ENCODE measurements at regions not wholly inside any gene's neighbourhood (a gene's known extent, or its start where the extent isn't known, plus 50 kb on each side); places are given as distances from the start of the nearest gene placed in this dataset.
"Not testable (repeated sequence)": the region's sequence is repeated elsewhere in the genome, so short reads cannot be mapped to it uniquely, and the experiment has no call there.

DNA sequence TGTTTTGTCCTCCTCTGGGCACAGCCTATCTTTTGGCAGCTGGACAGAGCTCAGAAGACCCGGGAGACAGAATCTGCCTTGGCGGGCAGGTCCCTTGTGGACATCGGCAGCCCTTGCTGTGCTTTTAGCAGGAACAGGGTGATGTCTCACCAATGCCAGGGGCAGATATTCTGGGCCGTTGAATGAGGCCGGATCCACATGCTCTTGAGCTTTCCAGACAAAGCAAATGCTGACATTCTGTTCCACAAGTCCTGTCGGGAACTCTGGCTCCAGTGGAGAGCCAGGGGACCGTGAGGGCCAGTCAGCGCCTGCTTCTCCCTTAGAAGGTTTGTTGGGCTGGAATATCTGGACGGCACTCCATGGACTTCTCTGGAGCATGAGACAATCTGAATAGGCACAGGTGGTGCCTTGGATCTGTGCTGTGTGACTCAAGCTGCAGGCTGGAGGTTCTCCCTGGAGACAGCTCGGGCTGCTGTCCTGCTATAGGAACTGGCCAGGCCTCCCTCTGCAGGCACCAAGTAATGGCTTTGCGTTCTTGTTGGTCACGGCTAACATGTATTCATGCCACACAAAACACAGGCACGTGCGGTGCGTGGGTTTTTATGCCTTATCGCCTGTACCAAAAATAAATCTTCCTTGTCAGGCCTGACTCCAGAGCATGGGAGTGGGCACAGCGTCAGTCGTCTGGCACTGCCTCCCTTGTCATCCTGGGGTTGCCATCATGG, 80.3 kb downstream of the GADD45G start:
- Histone ChIP-seq H3K4me3 (ENCODE audit: low read length) (no peak overlapping the region), H3K4me1 (ENCODE audit: control insufficient read depth, low read depth, low read length) (peaks cover 11% of the 10 kb centered on the region), H3K9ac (ENCODE audit: low read length) (no peak overlapping the region), H3K36me3 (ENCODE audit: control insufficient read depth, low read depth, low read length) (no peaks in the 10 kb centered on the region), H3K27me3 (ENCODE audit: control insufficient read depth, insufficient read depth, low read length) (no peaks in the 10 kb centered on the region), H3K27ac (ENCODE audit: low read length) (no peak overlapping the region), H3K9me3 (ENCODE audit: control insufficient read depth, low read depth, low read length) (no peaks in the 10 kb centered on the region)

DNA sequence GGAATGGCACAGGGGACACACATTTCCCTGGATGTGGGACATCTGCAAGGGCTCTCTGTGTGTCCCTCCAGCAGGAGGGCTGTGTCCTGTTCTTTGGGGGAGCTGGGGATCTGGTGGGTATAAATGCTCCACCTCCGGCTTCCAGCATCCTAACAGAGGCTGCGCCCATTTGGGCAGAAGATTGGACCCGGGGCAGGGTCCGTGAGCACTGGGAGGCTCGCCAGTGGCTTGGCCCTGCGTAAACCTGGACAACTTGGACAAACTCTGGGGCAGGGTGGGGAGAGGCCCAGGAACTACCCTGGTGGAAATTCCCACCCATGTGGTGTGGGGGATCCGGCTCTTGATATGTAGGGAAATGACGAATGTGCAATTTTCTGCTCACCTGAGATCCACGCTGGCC, 80.9 kb downstream of the GADD45G start:
- Histone ChIP-seq H3K9ac (ENCODE audit: low read length) (no peak overlapping the region), H3K27me3 (ENCODE audit: control insufficient read depth, insufficient read depth, low read length) (no peaks in the 10 kb centered on the region), H3K36me3 (ENCODE audit: control insufficient read depth, low read depth, low read length) (no peaks in the 10 kb centered on the region), H3K4me1 (ENCODE audit: control insufficient read depth, low read depth, low read length) (peaks cover 11% of the 10 kb centered on the region), H3K9me3 (ENCODE audit: control insufficient read depth, low read depth, low read length) (no peaks in the 10 kb centered on the region), H3K4me3 (ENCODE audit: low read length) (no peak overlapping the region), H3K27ac (ENCODE audit: low read length) (no peak overlapping the region)

DNA sequence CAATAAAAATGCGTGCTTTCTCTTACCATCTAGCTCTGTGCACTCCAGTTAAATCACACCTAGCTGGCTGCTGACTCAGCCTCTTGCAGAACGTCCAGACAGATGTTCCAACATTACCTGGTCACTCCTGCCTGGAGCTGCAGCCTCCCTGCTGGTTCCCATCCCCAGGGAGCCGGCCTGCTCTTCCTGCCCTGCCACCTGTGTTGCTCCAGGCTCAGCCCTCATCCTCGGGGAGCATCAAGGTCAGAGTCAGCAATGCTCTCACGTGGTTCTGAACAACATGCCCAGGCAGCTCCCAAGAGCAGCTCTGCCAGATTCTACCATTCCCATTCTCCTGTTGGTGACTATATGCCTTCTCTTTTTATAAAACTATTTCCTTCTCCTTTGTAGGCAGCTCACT, 81.3 kb downstream of the GADD45G start:
- H3K27ac ChIP-seq (ENCODE audit: low read length): no peak overlapping the region
- no peaks in the 10 kb centered on the region for H3K36me3 ChIP-seq (ENCODE audit: control insufficient read depth, low read depth, low read length)
- H3K4me3 ChIP-seq (ENCODE audit: low read length): no peak overlapping the region
- H3K27me3 ChIP-seq (ENCODE audit: control insufficient read depth, insufficient read depth, low read length): no peaks in the 10 kb centered on the region
- H3K9ac ChIP-seq (ENCODE audit: low read length): no peak overlapping the region
- no peaks in the 10 kb centered on the region for H3K9me3 ChIP-seq (ENCODE audit: control insufficient read depth, low read depth, low read length)
- peaks cover 11% of the 10 kb centered on the region for H3K4me1 ChIP-seq (ENCODE audit: control insufficient read depth, low read depth, low read length)

DNA sequence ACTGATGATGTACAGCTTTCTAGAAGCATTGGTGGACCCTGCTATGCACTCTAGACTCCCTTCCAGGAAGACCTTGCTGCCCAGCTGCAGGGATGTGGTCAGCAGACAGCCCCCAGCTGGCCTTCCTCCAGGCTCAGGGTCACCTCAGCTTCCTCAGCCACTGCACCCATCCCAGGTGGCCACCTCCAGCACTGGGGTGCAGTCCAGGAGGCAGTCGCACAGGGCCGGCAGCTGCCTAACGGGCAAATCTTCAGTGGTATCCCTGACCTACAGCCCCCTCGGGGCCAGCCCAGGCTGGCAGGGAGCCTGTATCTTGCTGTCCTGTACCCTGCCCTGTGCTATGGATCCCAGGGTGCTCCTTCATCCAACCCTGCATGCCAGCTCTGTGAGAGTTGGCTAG, 81.8 kb downstream of the GADD45G start:
- no peaks in the 10 kb centered on the region for H3K9me3 ChIP-seq (ENCODE audit: control insufficient read depth, low read depth, low read length)
- no peaks in the 10 kb centered on the region for H3K36me3 ChIP-seq (ENCODE audit: control insufficient read depth, low read depth, low read length)
- no peak overlapping the region for H3K9ac ChIP-seq (ENCODE audit: low read length)
- H3K4me1 ChIP-seq (ENCODE audit: control insufficient read depth, low read depth, low read length): peaks cover 11% of the 10 kb centered on the region
- no peaks in the 10 kb centered on the region for H3K27me3 ChIP-seq (ENCODE audit: control insufficient read depth, insufficient read depth, low read length)
- H3K4me3 ChIP-seq (ENCODE audit: low read length): no peak overlapping the region
- H3K27ac ChIP-seq (ENCODE audit: low read length): no peak overlapping the region

DNA sequence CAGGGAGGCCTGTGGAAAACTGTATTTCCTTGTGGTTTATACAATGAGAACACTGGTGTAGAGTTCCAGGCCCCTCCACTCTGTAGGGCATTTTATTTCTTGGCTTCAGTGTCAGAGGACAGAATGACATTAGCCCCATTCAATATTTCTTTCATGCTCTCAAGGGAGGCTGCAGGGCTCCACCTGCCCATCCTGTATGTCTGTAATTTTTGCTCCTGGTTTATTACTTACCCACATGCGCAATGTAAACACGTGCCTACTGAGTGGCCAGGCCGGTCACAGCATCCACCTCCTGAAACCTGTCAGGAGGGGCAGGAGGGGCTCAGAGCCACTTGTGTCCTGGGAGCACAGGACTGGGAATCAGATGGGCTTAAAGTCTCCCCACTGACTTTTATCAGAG, 82.4 kb downstream of the GADD45G start:
- H3K4me3 ChIP-seq (ENCODE audit: low read length): no peak overlapping the region
- no peaks in the 10 kb centered on the region for H3K36me3 ChIP-seq (ENCODE audit: control insufficient read depth, low read depth, low read length)
- no peak overlapping the region for H3K9ac ChIP-seq (ENCODE audit: low read length)
- no peaks in the 10 kb centered on the region for H3K9me3 ChIP-seq (ENCODE audit: control insufficient read depth, low read depth, low read length)
- no peaks in the 10 kb centered on the region for H3K27me3 ChIP-seq (ENCODE audit: control insufficient read depth, insufficient read depth, low read length)
- H3K27ac ChIP-seq (ENCODE audit: low read length): no peak overlapping the region
- peaks cover 11% of the 10 kb centered on the region for H3K4me1 ChIP-seq (ENCODE audit: control insufficient read depth, low read depth, low read length)

DNA sequence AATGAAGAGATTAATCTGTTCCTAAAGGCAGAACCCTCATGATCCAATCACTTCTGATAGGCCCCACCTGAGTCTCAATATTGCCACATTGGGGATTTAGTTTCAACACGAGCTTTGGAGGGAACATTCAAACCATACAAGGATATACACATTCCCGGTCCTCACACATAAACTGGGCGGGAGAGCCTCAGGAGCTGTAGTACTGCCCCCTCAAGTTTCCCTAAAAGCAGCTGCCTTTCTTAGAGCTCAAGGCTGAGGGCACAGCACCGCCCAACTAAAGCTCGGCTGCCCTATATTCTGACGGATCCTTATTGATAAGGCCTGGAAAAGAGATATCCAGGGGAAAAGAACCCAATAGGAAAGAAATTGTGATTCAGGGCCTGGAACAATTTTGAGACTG, 83.0 kb downstream of the GADD45G start:
- Histone ChIP-seq H3K36me3 (ENCODE audit: control insufficient read depth, low read depth, low read length) (no peaks in the 10 kb centered on the region), H3K9me3 (ENCODE audit: control insufficient read depth, low read depth, low read length) (no peaks in the 10 kb centered on the region), H3K27ac (ENCODE audit: low read length) (no peak overlapping the region), H3K27me3 (ENCODE audit: control insufficient read depth, insufficient read depth, low read length) (no peaks in the 10 kb centered on the region), H3K4me3 (ENCODE audit: low read length) (no peak overlapping the region), H3K4me1 (ENCODE audit: control insufficient read depth, low read depth, low read length) (peaks cover 11% of the 10 kb centered on the region), H3K9ac (ENCODE audit: low read length) (no peak overlapping the region)

DNA sequence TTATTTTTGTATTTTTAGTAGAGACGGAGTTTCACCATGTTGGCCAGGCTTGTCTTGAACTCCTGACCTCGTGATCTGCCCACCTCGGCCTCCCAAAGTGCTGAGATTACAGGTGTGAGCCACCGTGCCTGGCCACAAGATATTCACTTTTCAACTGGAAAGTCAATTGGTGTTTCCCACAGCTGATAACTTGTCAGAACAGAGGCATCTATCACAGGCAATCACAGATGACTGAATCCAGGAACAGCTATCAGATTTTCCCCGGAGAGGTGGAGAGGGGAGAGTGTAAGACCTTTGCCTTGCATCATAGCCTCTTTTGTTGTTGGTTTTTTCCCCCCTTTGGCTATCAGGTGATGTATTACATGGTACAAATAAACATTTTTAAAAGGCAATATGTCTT, 84.5 kb downstream of the GADD45G start:
- peaks cover 11% of the 10 kb centered on the region for H3K4me1 ChIP-seq (ENCODE audit: control insufficient read depth, low read depth, low read length)
- H3K9ac ChIP-seq (ENCODE audit: low read length); H3K36me3 ChIP-seq (ENCODE audit: control insufficient read depth, low read depth, low read length); H3K27me3 ChIP-seq (ENCODE audit: control insufficient read depth, insufficient read depth, low read length); H3K4me3 ChIP-seq (ENCODE audit: low read length); H3K27ac ChIP-seq (ENCODE audit: low read length); H3K9me3 ChIP-seq (ENCODE audit: control insufficient read depth, low read depth, low read length): not testable (repeated sequence)

DNA sequence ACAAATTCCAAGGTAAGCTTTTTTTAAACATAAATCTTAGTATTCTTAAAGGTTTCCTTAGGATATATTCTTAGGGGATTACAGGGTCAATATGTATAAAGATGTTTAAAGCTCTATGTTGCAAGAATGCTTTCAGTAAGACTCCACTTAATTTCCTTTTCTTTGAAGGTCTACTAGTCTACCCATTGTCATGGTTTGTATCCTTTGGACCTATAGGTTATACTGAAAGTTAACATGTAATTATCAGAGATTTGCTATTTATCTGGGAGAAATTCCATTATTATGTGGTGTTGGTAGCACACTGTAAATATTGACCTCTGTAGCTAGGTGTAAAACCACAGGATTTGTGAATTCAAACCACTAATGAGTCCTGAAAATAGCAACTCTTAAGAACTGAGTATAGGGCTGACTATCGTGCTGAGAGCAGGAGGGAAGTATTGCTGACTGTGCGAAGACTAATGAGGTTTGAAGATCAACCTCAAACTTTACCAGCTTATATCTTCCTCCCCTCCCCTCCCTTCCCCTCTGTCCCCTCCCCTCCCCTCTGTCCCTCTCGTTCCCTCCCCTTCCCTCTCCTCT, 85.6 kb downstream of the GADD45G start:
- H3K27ac ChIP-seq (ENCODE audit: low read length): no peak overlapping the region
- H3K9ac ChIP-seq (ENCODE audit: low read length): no peak overlapping the region
- H3K27me3 ChIP-seq (ENCODE audit: control insufficient read depth, insufficient read depth, low read length): no peaks in the 10 kb centered on the region
- no peak overlapping the region for H3K4me3 ChIP-seq (ENCODE audit: low read length)
- H3K36me3 ChIP-seq (ENCODE audit: control insufficient read depth, low read depth, low read length): no peaks in the 10 kb centered on the region
- peaks cover 22% of the 10 kb centered on the region for H3K4me1 ChIP-seq (ENCODE audit: control insufficient read depth, low read depth, low read length)
- H3K9me3 ChIP-seq (ENCODE audit: control insufficient read depth, low read depth, low read length): no peaks in the 10 kb centered on the region

DNA sequence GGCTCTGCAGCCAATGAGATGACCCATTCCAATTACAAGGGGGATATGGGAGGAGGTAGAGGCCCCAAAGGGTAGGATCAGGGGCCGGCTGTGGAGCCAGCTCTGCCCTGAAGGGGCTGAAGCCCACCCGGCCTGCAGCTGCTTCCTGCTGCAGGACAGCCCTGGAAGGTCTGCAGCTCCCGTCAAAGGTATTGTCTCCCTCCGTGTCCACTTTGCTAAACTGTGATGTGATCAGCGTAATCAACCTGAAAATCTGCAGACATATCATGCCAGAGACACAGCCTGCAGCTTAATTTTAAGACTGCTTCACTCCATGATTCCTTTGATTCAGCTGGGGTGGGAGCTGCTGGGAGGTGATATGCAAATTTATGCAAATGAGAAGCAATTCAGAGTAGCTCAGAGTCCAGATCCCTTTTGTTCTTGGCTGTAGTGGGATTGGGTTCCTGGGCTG, 90.7 kb downstream of the GADD45G start:
- no peaks in the 10 kb centered on the region for H3K27me3 ChIP-seq (ENCODE audit: control insufficient read depth, insufficient read depth, low read length)
- H3K4me1 ChIP-seq (ENCODE audit: control insufficient read depth, low read depth, low read length): peaks cover 27% of the 10 kb centered on the region
- no peaks in the 10 kb centered on the region for H3K9me3 ChIP-seq (ENCODE audit: control insufficient read depth, low read depth, low read length)
- no peaks in the 10 kb centered on the region for H3K36me3 ChIP-seq (ENCODE audit: control insufficient read depth, low read depth, low read length)
- H3K9ac ChIP-seq (ENCODE audit: low read length): no peak overlapping the region
- peak overlapping the region; percentile 33 for H3K27ac ChIP-seq (ENCODE audit: low read length)
- peak overlapping the region; percentile 26 for H3K4me3 ChIP-seq (ENCODE audit: low read length)

DNA sequence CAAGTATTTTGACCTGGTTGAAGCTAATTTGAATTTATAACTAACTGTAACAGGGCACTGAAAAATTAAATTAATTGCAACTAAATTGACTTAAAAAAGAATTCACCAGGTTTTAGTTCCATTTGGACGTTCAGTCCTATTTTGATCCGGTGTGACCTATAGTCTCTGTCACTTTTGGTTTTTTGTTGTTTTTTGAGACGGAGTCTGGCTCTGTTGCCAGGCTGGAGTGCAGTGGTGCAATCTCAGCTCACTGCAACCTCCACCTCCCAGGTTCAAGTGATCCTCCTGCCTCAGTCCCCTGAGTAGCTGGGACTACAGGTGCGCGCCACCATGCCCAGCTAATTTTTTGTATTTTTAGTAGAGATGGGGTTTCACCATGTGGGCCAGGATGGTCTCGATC, 91.2 kb downstream of the GADD45G start:
- peaks cover 30% of the 10 kb centered on the region for H3K4me1 ChIP-seq (ENCODE audit: control insufficient read depth, low read depth, low read length)
- H3K9me3 ChIP-seq (ENCODE audit: control insufficient read depth, low read depth, low read length); H3K36me3 ChIP-seq (ENCODE audit: control insufficient read depth, low read depth, low read length); H3K27me3 ChIP-seq (ENCODE audit: control insufficient read depth, insufficient read depth, low read length); H3K27ac ChIP-seq (ENCODE audit: low read length); H3K9ac ChIP-seq (ENCODE audit: low read length): not testable (repeated sequence)
- peak overlapping the region; percentile 26 for H3K4me3 ChIP-seq (ENCODE audit: low read length)

DNA sequence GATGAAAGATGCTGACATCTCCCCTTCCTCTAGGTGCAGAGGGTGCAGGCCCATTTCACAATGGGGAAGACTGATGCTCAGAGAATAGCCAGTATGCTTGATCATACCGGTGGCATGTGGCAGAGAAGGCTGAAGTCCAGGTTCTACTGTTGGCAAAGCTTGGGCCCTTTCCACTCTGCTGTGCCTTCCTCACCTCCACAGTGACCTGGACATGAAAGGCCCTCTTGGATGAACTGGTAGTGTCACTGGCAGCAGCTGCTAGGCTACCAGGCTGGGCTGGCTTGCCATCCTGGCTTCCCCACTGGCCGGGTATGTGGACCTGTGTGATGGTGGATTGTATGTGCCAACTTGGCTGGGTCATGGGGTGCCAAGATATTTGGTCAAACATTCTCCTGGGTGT, 92.0 kb downstream of the GADD45G start:
- no peaks in the 10 kb centered on the region for H3K36me3 ChIP-seq (ENCODE audit: control insufficient read depth, low read depth, low read length)
- H3K27me3 ChIP-seq (ENCODE audit: control insufficient read depth, insufficient read depth, low read length): no peaks in the 10 kb centered on the region
- H3K27ac ChIP-seq (ENCODE audit: low read length): no peak overlapping the region
- H3K9ac ChIP-seq (ENCODE audit: low read length): no peak overlapping the region
- H3K4me3 ChIP-seq (ENCODE audit: low read length): no peak overlapping the region
- no peaks in the 10 kb centered on the region for H3K9me3 ChIP-seq (ENCODE audit: control insufficient read depth, low read depth, low read length)
- H3K4me1 ChIP-seq (ENCODE audit: control insufficient read depth, low read depth, low read length): peaks cover 33% of the 10 kb centered on the region

DNA sequence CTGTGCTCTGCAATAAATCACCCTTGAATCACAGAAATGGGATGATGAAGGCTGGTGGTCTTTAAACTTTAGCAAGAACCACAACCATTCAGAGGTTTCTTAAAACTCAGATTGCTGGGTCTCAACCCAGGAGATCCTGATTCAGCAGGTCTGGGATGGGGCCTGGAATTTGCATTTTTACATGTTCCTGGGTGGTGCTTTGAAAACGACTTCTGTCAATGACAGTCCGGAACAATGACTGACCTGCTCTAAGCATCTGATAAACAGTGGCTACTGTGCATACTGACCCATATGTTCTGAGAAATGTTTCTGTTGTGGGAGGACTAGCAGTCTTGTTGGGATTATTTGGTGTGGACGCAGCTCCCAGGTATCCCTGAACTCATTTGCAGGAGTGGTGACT, 92.7 kb downstream of the GADD45G start:
- Histone ChIP-seq H3K9me3 (ENCODE audit: control insufficient read depth, low read depth, low read length) (no peaks in the 10 kb centered on the region), H3K4me3 (ENCODE audit: low read length) (no peak overlapping the region), H3K27ac (ENCODE audit: low read length) (no peak overlapping the region), H3K9ac (ENCODE audit: low read length) (no peak overlapping the region), H3K4me1 (ENCODE audit: control insufficient read depth, low read depth, low read length) (peaks cover 33% of the 10 kb centered on the region), H3K27me3 (ENCODE audit: control insufficient read depth, insufficient read depth, low read length) (no peaks in the 10 kb centered on the region), H3K36me3 (ENCODE audit: control insufficient read depth, low read depth, low read length) (no peaks in the 10 kb centered on the region)
